HEK293 (cell line): ENCODE measurements at regions not wholly inside any gene's neighbourhood (a gene's known extent, or its start where the extent isn't known, plus 50 kb on each side); places are given as distances from the start of the nearest gene placed in this dataset.

Experiments used
- CTCF ChIA-PET: fragments of 350-600 bp; formaldehyde crosslinking; extraction: SDS; loops from one replicate; lab custom pipeline; 2021; ENCODE audit warnings: antibody characterized with exemption; lab: Yijun Ruan, JAX
- POLR2A ChIA-PET: fragments of 300-600 bp; formaldehyde crosslinking; extraction: SDS; loops from one replicate; lab custom pipeline; 2020; ENCODE audit warnings: antibody characterized with exemption, inconsistent platforms; lab: Yijun Ruan, JAX
- H3K27ac ChIP-seq: fragments of 200-500 bp; sonication (Bioruptor generic); 2 replicates; pipeline ENCODE4 v1.5.1; 2014; ENCODE audit warnings: low read depth, low read length, control low read depth, inconsistent platforms; ENCODE audit errors: extremely low read depth
- H3K36me3 ChIP-seq, 2 experiments: fragments of 200-500 bp in 1 of 2; sonication (Bioruptor generic) in 1 of 2; 1 replicate in 1 of 2; 2 replicates in 1 of 2; pipeline ENCODE4 v1.5.1; 2014 to 2017; ENCODE audit warnings: inconsistent platforms in 2 of 2, low read length in 2 of 2; ENCODE audit not compliant: control insufficient read depth in 2 of 2, insufficient read depth in 1 of 2
- H3K4me1 ChIP-seq: fragments of 200-500 bp; sonication (Bioruptor generic); 2 replicates; pipeline ENCODE4 v1.5.1; 2014; ENCODE audit warnings: mild to moderate bottlenecking, low read length, inconsistent platforms; ENCODE audit not compliant: control insufficient read depth, insufficient read depth
- H3K4me3 ChIP-seq: 2 replicates; pipeline ENCODE4 v1.5.1; 2011; ENCODE audit warnings: low read depth, mild to moderate bottlenecking, control low read depth, low read length, moderate library complexity
- H3K9me3 ChIP-seq: fragments of 200-500 bp; sonication (Bioruptor generic); 2 replicates; pipeline ENCODE4 v1.5.1; 2014; ENCODE audit warnings: low read depth, low read length, inconsistent platforms; ENCODE audit not compliant: control insufficient read depth, insufficient read depth
- BCL6B ChIP-seq: fragments of 450-650 bp; formaldehyde crosslinking; IDR thresholded peaks from 2 replicates; pipeline ENCODE4 v1.5.1; 2017; ENCODE audit warnings: missing biosample characterization, missing genetic modification characterization
- GLIS2 ChIP-seq: fragments of 450-650 bp; formaldehyde crosslinking; IDR thresholded peaks from 2 replicates; pipeline ENCODE4 v1.5.1; 2016; ENCODE audit warnings: missing biosample characterization, missing genetic modification characterization
- REST ChIP-seq: fragments of 450-650 bp; formaldehyde crosslinking; IDR thresholded peaks from 2 replicates; pipeline ENCODE4 v1.5.1; 2016; ENCODE audit warnings: missing biosample characterization, missing genetic modification characterization
- SP7 ChIP-seq: fragments of 450-650 bp; formaldehyde crosslinking; IDR thresholded peaks from 2 replicates; pipeline ENCODE4 v1.5.1; 2016; ENCODE audit warnings: missing biosample characterization, missing genetic modification characterization
- TRIM28 ChIP-seq: IDR thresholded peaks from 2 replicates; pipeline ENCODE4 v1.6.1; 2011; ENCODE audit warnings: low read length, control low read depth, borderline replicate concordance
- ZBTB1 ChIP-seq: fragments of 450-650 bp; formaldehyde crosslinking; IDR thresholded peaks from 2 replicates; pipeline ENCODE4 v1.5.1; 2016; ENCODE audit warnings: missing biosample characterization, missing genetic modification characterization
- ZNF133 ChIP-seq: fragments of 450-650 bp; formaldehyde crosslinking; IDR thresholded peaks from 2 replicates; pipeline ENCODE4 v1.5.1; 2016; ENCODE audit warnings: missing biosample characterization, missing genetic modification characterization
- ZNF140 ChIP-seq: fragments of 450-650 bp; formaldehyde crosslinking; IDR thresholded peaks from 2 replicates; pipeline ENCODE4 v1.5.1; 2016; ENCODE audit warnings: missing biosample characterization, missing genetic modification characterization
- ZNF148 ChIP-seq: fragments of 450-650 bp; formaldehyde crosslinking; IDR thresholded peaks from 2 replicates; pipeline ENCODE4 v1.5.0; 2017; ENCODE audit warnings: missing biosample characterization, missing genetic modification characterization, borderline replicate concordance
- ZNF362 ChIP-seq: fragments of 450-650 bp; formaldehyde crosslinking; IDR thresholded peaks from 2 replicates; pipeline ENCODE4 v1.5.1; 2016; ENCODE audit warnings: missing biosample characterization, missing genetic modification characterization
- ZNF530 ChIP-seq: fragments of 450-650 bp; formaldehyde crosslinking; IDR thresholded peaks from 2 replicates; pipeline ENCODE4 v1.5.1; 2016; ENCODE audit warnings: low read depth, missing biosample characterization, missing genetic modification characterization
- ZNF558 ChIP-seq: fragments of 450-650 bp; formaldehyde crosslinking; IDR thresholded peaks from 2 replicates; pipeline ENCODE4 v1.5.1; 2016; ENCODE audit warnings: missing biosample characterization, missing genetic modification characterization

GRCh38 chr4:102141842-102142241, 203.4 kb downstream of the SLC39A8 start:
- Histone ChIP-seq H3K4me3 (no peak overlapping the region), H3K4me1 (no peaks in the 10 kb centered on the region), H3K27ac (no peak overlapping the region), H3K36me3 (no peaks in the 10 kb centered on the region), H3K9me3 (no peaks in the 10 kb centered on the region)
- no peak for TF ChIP-seq ZNF558 (tag by site-specific recombination)
- TF ChIP-seq ZNF362, result no peak
- ChIA-PET CTCF (interaction anchor here (0.6 kb wide), 1 partner anchor 79 kb away, joined by 4 read pairs; no protein-coding TSS in a partner anchor), POLR2A (no interaction called here)

GRCh38 chr4:102139932-102140331, 205.3 kb downstream of the SLC39A8 start:
- POLR2A ChIA-PET, result no interaction called here
- CTCF ChIA-PET, result no interaction called here
- Histone ChIP-seq H3K9me3 (no peaks in the 10 kb centered on the region), H3K36me3 (no peaks in the 10 kb centered on the region), H3K27ac (no peak overlapping the region), H3K4me3 (no peak overlapping the region), H3K4me1 (no peaks in the 10 kb centered on the region)
- TF ChIP-seq SP7 (tag by site-specific recombination) (0 out of 2 replicates have a peak, but pooled peaks have one; percentile 38), GLIS2 (tag by site-specific recombination) (no peak)

GRCh38 chr4:102139132-102139573, 206.1 kb downstream of the SLC39A8 start:
- CTCF ChIA-PET, result no interaction called here
- H3K36me3 ChIP-seq, result no peaks in the 10 kb centered on the region
- POLR2A ChIA-PET, result no interaction called here
- no peak overlapping the region for H3K27ac ChIP-seq
- no peaks in the 10 kb centered on the region for H3K4me1 ChIP-seq
- H3K9me3 ChIP-seq, result no peaks in the 10 kb centered on the region
- no peak overlapping the region for H3K4me3 ChIP-seq
- no peak for TF ChIP-seq ZNF133 (tag by site-specific recombination)
- no peak for TF ChIP-seq TRIM28
- TF ChIP-seq ZBTB1 (tag by site-specific recombination), result no peak
- TF ChIP-seq ZNF148 (tag by site-specific recombination), result no peak
- TF ChIP-seq ZNF140 (tag by site-specific recombination), result no peak
- TF ChIP-seq ZNF530 (tag by site-specific recombination), result no peak
- TF ChIP-seq, all 188 proteins: peak for 0

- no peak overlapping the region for H3K4me3 ChIP-seq
- POLR2A ChIA-PET, result no interaction called here
- no peak for TF ChIP-seq BCL6B (tag by site-specific recombination)
- peak; percentile 67 for TF ChIP-seq REST (tag by site-specific recombination)
- TF ChIP-seq, all 188 proteins: peak for 1
- CTCF ChIA-PET, result no interaction called here
- Histone ChIP-seq H3K36me3 (no peaks in the 10 kb centered on the region), H3K27ac (no peak overlapping the region), H3K9me3 (no peaks in the 10 kb centered on the region), H3K4me1 (no peaks in the 10 kb centered on the region)
Measured at GRCh38 chr4:102137217-102137616, 208.1 kb downstream of the SLC39A8 start.
